ENCODE measurements at regions not wholly inside any gene's neighbourhood (a gene's known extent, or its start where the extent isn't known, plus 50 kb on each side); places are given as distances from the start of the nearest gene placed in this dataset.

DNA sequence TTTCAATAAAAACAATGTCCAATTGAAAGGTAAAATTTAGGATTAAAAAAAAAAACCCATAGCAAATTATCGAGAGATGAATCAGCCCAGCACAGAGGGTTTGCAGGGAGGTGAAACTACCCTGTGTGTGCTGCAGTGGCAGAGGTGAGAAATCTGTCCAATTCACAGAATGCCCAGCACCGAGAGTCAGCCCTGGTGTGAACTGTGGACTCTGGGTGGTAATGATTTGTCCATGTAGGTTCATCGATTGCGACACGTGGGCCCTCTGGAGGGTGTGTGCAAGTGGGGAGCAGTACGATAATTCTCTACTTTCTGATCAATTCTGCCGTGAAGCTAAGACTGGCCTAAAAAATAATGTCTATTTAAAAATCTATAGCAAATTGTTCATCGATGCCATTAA lies 94.5 kb upstream of the PFKP start:
- TF ChIP-seq, protein P1, sequence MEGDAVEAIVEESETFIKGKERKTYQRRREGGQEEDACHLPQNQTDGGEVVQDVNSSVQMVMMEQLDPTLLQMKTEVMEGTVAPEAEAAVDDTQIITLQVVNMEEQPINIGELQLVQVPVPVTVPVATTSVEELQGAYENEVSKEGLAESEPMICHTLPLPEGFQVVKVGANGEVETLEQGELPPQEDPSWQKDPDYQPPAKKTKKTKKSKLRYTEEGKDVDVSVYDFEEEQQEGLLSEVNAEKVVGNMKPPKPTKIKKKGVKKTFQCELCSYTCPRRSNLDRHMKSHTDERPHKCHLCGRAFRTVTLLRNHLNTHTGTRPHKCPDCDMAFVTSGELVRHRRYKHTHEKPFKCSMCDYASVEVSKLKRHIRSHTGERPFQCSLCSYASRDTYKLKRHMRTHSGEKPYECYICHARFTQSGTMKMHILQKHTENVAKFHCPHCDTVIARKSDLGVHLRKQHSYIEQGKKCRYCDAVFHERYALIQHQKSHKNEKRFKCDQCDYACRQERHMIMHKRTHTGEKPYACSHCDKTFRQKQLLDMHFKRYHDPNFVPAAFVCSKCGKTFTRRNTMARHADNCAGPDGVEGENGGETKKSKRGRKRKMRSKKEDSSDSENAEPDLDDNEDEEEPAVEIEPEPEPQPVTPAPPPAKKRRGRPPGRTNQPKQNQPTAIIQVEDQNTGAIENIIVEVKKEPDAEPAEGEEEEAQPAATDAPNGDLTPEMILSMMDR (conservative IDR thresholded peaks at IDR 0.05; ENCODE audit: low read depth, low read length), result no peak
- TF ChIP-seq FOS (IDR thresholded peaks at IDR 0.05; ENCODE audit: low read depth, low read length) (no peak), POLR2A (IDR thresholded peaks at IDR 0.05; ENCODE audit: low read depth, low read length) (no peak), RFX5 (IDR thresholded peaks at IDR 0.05; ENCODE audit: low read depth, low read length) (no peak), BHLHE40 (IDR thresholded peaks at IDR 0.05; ENCODE audit: low read depth, low read length) (no peak), ELK1 (IDR thresholded peaks at IDR 0.05; ENCODE audit: borderline replicate concordance, low read depth, low read length) (no peak), SMC3 (IDR thresholded peaks at IDR 0.05; ENCODE audit: low read depth, low read length) (no peak), MAZ (IDR thresholded peaks at IDR 0.05; ENCODE audit: borderline replicate concordance, low read depth, low read length) (no peak)
- TF ChIP-seq, protein P2, sequence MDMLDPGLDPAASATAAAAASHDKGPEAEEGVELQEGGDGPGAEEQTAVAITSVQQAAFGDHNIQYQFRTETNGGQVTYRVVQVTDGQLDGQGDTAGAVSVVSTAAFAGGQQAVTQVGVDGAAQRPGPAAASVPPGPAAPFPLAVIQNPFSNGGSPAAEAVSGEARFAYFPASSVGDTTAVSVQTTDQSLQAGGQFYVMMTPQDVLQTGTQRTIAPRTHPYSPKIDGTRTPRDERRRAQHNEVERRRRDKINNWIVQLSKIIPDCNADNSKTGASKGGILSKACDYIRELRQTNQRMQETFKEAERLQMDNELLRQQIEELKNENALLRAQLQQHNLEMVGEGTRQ (IDR thresholded peaks at IDR 0.05; ENCODE audit: low read depth, low read length), result no peak
